SU-DHL-6 (cell line): ENCODE measurements at regions not wholly inside any gene's neighbourhood (a gene's known extent, or its start where the extent isn't known, plus 50 kb on each side); places are given as distances from the start of the nearest gene placed in this dataset.

Source experiments
- EZH2phosphoT487 ChIP-seq: fragments of 200-600 bp; sonication (generic), shearing (Covaris generic); conservative IDR thresholded peaks from 2 replicates; pipeline ENCODE4 v1.6.1; 2018; ENCODE audit warnings: mild to moderate bottlenecking, antibody characterized with exemption, low read length, moderate library complexity, mixed read lengths
- TF ChIP-seq, protein P1 (sequence below): fragments of 200-600 bp; sonication (generic); IDR thresholded peaks from one replicate; pipeline ENCODE4 v1.5.1; 2017; ENCODE audit warnings: antibody characterized with exemption, mild to moderate bottlenecking, low read length, moderate library complexity; ENCODE audit not compliant: insufficient read depth, poor library complexity, severe bottlenecking

DNA sequence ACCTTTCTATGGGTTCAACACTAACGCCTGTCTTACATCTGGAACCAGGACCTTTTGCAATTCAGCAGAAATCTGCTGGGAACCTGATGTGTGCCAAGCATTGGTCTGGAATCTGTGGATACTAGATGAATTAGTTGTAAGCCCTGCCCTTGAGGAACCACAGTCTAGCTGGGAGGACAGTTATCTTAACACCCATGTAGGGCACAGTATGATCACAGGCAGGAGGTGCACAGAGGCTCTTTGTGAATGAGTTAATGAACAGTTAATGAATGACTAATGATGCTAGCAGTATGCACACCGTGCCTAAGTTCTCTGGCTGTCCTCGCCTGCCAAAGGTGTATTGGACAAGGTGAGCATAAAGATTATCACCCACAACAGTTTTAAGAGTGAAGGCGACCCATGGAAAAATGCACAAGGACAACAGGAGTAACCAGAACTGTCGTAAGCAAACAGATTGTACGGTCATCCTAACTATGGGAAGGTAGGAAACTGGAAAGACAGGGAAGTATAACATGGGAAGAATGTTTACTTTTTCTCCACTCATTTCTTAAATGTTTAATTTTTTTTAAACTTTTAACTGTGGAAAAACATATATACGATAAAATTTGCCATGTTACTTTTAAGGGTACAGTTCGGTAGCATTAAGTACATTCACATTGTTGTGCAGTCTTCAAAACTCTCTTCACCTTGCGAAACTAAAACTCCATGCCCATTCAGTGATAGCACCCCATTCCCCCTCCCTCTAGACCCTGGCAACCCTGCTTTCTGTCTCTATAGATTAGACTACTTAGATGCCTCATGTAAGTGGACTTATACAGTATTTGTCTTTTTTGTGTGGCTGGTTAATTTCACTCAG is 139.9 kb downstream of the CXCL12 start:
- TF ChIP-seq, protein P1, sequence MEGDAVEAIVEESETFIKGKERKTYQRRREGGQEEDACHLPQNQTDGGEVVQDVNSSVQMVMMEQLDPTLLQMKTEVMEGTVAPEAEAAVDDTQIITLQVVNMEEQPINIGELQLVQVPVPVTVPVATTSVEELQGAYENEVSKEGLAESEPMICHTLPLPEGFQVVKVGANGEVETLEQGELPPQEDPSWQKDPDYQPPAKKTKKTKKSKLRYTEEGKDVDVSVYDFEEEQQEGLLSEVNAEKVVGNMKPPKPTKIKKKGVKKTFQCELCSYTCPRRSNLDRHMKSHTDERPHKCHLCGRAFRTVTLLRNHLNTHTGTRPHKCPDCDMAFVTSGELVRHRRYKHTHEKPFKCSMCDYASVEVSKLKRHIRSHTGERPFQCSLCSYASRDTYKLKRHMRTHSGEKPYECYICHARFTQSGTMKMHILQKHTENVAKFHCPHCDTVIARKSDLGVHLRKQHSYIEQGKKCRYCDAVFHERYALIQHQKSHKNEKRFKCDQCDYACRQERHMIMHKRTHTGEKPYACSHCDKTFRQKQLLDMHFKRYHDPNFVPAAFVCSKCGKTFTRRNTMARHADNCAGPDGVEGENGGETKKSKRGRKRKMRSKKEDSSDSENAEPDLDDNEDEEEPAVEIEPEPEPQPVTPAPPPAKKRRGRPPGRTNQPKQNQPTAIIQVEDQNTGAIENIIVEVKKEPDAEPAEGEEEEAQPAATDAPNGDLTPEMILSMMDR, result no peak
- TF ChIP-seq EZH2phosphoT487, result no peak
